ENCODE measurements at regions not wholly inside any gene's neighbourhood (a gene's known extent, or its start where the extent isn't known, plus 50 kb on each side); places are given as distances from the start of the nearest gene placed in this dataset.

DNA sequence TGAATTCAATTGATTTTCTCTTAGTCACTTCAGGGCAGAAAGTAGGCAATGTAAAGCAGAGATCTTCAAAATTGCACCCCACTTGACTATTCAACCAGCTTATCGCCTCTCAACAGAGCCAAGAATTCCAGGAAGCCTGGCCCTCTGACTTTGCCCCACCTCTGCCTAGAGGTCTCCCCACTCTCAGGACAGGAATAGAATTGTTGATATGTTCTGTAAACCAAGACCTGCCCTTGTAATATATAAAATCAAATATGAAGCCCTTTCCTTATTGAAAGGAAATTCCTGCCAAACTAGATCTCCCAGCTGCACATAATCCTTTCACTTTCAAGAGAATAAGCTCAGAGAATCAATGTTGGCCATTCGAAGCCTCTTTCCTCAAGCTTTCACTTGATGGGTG is 116.1 kb upstream of the DPT start:
- H3K4me1 Mint-ChIP-seq (ENCODE audit: low read depth) = no peaks in the 10 kb centered on the region
- H3K27ac Mint-ChIP-seq = no peak overlapping the region
- ATAC-seq (ENCODE audit: poor library complexity) = no peak
- H3K27me3 Mint-ChIP-seq = peaks cover 25% of the 10 kb centered on the region
- H3K36me3 ChIP-seq (ENCODE audit: insufficient read depth, low read length) = no peaks in the 10 kb centered on the region
- no peaks in the 10 kb centered on the region for H3K4me1 ChIP-seq (ENCODE audit: insufficient read depth, low read length)
- intact Hi-C loops (cut with DNase I, micrococcal nuclease) = no loop called here
- no peaks in the 10 kb centered on the region for H3K9me3 Mint-ChIP-seq
- no peaks in the 10 kb centered on the region for H3K36me3 Mint-ChIP-seq (ENCODE audit: low read depth)
- TF ChIP-seq, protein P1, sequence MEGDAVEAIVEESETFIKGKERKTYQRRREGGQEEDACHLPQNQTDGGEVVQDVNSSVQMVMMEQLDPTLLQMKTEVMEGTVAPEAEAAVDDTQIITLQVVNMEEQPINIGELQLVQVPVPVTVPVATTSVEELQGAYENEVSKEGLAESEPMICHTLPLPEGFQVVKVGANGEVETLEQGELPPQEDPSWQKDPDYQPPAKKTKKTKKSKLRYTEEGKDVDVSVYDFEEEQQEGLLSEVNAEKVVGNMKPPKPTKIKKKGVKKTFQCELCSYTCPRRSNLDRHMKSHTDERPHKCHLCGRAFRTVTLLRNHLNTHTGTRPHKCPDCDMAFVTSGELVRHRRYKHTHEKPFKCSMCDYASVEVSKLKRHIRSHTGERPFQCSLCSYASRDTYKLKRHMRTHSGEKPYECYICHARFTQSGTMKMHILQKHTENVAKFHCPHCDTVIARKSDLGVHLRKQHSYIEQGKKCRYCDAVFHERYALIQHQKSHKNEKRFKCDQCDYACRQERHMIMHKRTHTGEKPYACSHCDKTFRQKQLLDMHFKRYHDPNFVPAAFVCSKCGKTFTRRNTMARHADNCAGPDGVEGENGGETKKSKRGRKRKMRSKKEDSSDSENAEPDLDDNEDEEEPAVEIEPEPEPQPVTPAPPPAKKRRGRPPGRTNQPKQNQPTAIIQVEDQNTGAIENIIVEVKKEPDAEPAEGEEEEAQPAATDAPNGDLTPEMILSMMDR (IDR thresholded peaks at IDR 0.05) = no peak
- no peak overlapping the region for H3K4me3 ChIP-seq (ENCODE audit: low read length)
- peaks cover 0 to 9% of the 10 kb centered on the region in 2 experiments for H3K27me3 ChIP-seq (ENCODE audit: control insufficient read depth in 1 of 2, insufficient read depth in 2 of 2, low read length in 2 of 2)
- no peak for DNase-seq
- no peaks in the 10 kb centered on the region for H3K9me3 ChIP-seq (ENCODE audit: control insufficient read depth in 1 of 2, insufficient read depth in 1 of 2, low read length in 2 of 2)
- ChIA-PET POLR2A (no interaction called here), CTCF (no interaction called here)
- H3K27ac ChIP-seq (ENCODE audit: low read depth in 1 of 2, low read length in 2 of 2) = no peak overlapping the region
- no peak overlapping the region for H3K4me3 Mint-ChIP-seq

DNA sequence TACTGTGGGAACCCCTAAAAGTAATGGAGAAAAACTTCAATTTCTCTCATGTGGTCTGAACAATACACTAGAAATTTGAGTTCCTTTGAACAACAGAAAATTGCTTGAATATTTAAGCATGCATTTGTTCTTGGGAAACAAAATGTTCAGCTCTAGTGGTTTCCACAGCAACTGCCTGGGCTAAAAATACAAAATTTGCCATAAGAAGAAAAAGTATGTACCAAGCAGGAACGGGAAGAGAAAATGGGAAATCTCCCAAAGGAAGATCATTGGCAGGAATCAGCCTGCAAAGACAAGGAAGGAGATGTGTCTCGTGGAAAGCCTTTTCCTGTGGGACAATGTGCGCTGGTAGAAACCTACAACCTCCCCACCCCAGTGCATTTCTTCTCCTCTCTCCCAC is 119.0 kb upstream of the DPT start:
- no peaks in the 10 kb centered on the region for H3K36me3 ChIP-seq (ENCODE audit: insufficient read depth, low read length)
- DNase-seq = no peak
- H3K4me1 ChIP-seq (ENCODE audit: insufficient read depth, low read length) = no peaks in the 10 kb centered on the region
- H3K27ac ChIP-seq (ENCODE audit: low read depth in 1 of 2, low read length in 2 of 2) = no peak overlapping the region
- H3K4me3 Mint-ChIP-seq = no peak overlapping the region
- no peak for ATAC-seq (ENCODE audit: poor library complexity)
- H3K27ac Mint-ChIP-seq = no peak overlapping the region
- no peaks in the 10 kb centered on the region for H3K4me1 Mint-ChIP-seq (ENCODE audit: low read depth)
- TF ChIP-seq, protein P1 (IDR thresholded peaks at IDR 0.05) = no peak
- POLR2A ChIA-PET = no interaction called here
- H3K27me3 Mint-ChIP-seq = peaks cover 25% of the 10 kb centered on the region
- no peaks in the 10 kb centered on the region for H3K9me3 ChIP-seq (ENCODE audit: control insufficient read depth in 1 of 2, insufficient read depth in 1 of 2, low read length in 2 of 2)
- no peak overlapping the region for H3K4me3 ChIP-seq (ENCODE audit: low read length)
- CTCF ChIA-PET = no interaction called here
- H3K9me3 Mint-ChIP-seq = no peaks in the 10 kb centered on the region
- peaks cover 0 to 11% of the 10 kb centered on the region in 2 experiments for H3K27me3 ChIP-seq (ENCODE audit: control insufficient read depth in 1 of 2, insufficient read depth in 2 of 2, low read length in 2 of 2)
- H3K36me3 Mint-ChIP-seq (ENCODE audit: low read depth) = no peaks in the 10 kb centered on the region
- intact Hi-C loops (cut with DNase I, micrococcal nuclease) = no loop called here

DNA sequence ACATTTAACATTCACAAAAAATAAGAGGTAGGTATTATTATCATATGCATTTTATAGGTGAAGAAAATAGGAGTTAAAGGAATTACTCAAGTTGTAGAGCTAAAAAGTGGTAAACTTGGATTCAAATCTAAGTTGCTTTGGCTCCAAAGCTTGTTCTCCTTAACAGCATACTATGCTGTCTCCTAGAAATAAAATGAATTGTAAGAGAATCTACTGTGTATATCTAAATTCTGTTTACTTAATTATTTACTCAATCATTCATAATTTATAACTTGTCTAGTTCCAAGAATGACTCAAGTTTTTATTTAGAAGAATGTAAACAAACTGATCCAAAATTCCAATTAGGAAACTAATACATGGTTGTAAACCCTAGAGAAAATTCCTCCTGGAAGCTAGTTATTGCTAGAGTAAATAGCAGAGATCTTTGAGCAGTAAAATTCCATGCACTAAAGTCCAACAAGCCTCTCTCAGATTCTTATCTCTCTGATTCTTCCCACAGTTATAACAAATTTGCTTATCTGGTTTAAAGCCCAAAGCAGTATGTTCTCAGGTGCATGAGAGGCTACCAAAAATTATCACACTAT is 132.5 kb upstream of the DPT start:
- CTCF ChIA-PET = interaction anchor here (1.5 kb wide), 1 partner anchor 20 kb away, joined by 4 read pairs; no protein-coding TSS in a partner anchor
- no peak for ATAC-seq (ENCODE audit: poor library complexity)

More for the DNA sequence above, 132.5 kb upstream of the DPT start:
- Mint-ChIP-seq H3K27ac (no peak overlapping the region), H3K9me3 (peaks cover 5% of the 10 kb centered on the region), H3K36me3 (ENCODE audit: low read depth) (no peaks in the 10 kb centered on the region), H3K27me3 (no peaks in the 10 kb centered on the region), H3K4me3 (no peak overlapping the region), H3K4me1 (ENCODE audit: low read depth) (no peaks in the 10 kb centered on the region)
- TF ChIP-seq, protein P1 (IDR thresholded peaks at IDR 0.05) = no peak
- Histone ChIP-seq H3K27ac (ENCODE audit: low read depth in 1 of 2, low read length in 2 of 2) (no peak overlapping the region), H3K36me3 (ENCODE audit: insufficient read depth, low read length) (no peaks in the 10 kb centered on the region), H3K27me3 (ENCODE audit: control insufficient read depth in 1 of 2, insufficient read depth in 2 of 2, low read length in 2 of 2) (no peaks in the 10 kb centered on the region), H3K9me3 (ENCODE audit: control insufficient read depth in 1 of 2, insufficient read depth in 1 of 2, low read length in 2 of 2) (peaks cover 0 to 11% of the 10 kb centered on the region in 2 experiments), H3K4me1 (ENCODE audit: insufficient read depth, low read length) (no peaks in the 10 kb centered on the region), H3K4me3 (ENCODE audit: low read length) (no peak overlapping the region)
- intact Hi-C loops (cut with DNase I, micrococcal nuclease) = no loop called here
- DNase-seq = no peak
- POLR2A ChIA-PET = no interaction called here
